NCI-H1048 (cell line): ENCODE measurements at regions not wholly inside any gene's neighbourhood (a gene's known extent, or its start where the extent isn't known, plus 50 kb on each side); places are given as distances from the start of the nearest gene placed in this dataset.
"Not testable (repeated sequence)": the region's sequence is repeated elsewhere in the genome, so short reads cannot be mapped to it uniquely, and the experiment has no call there.

Experiments used
- DNase-seq: peaks from one replicate; lab custom pipeline; 2025; lab: John Stamatoyannopoulos, UW

GRCh38 chr3:115204475-115204874 is 57.4 kb upstream of the ZBTB20 start:
- no peak for DNase-seq

GRCh38 chr3:115208066-115208750 is 61.1 kb upstream of the ZBTB20 start:
- no peak for DNase-seq

- no peak for DNase-seq
These were observed 64.9 kb upstream of the ZBTB20 start for GRCh38 chr3:115211810-115212492.

GRCh38 chr3:115212615-115213014 is 65.5 kb upstream of the ZBTB20 start:
- DNase-seq = no peak

GRCh38 chr3:115213052-115213451 is 66.0 kb upstream of the ZBTB20 start:
- not testable (repeated sequence) for DNase-seq

- DNase-seq = no peak
These were observed 70.2 kb upstream of the ZBTB20 start for GRCh38 chr3:115217292-115217677.

- DNase-seq = peak; percentile 42
These were observed 70.8 kb upstream of the ZBTB20 start for GRCh38 chr3:115217678-115218451.

GRCh38 chr3:115218859-115219258 is 71.8 kb upstream of the ZBTB20 start:
- no peak for DNase-seq

GRCh38 chr3:115224687-115225086 is 77.6 kb upstream of the ZBTB20 start:
- no peak for DNase-seq

GRCh38 chr3:115226844-115227445 is 79.9 kb upstream of the ZBTB20 start:
- DNase-seq = no peak

GRCh38 chr3:115227461-115227860 is 80.4 kb upstream of the ZBTB20 start:
- DNase-seq = no peak

- DNase-seq = no peak
These were observed 81.2 kb upstream of the ZBTB20 start for GRCh38 chr3:115228266-115228665.

GRCh38 chr3:115232167-115232566 is 85.1 kb upstream of the ZBTB20 start:
- no peak for DNase-seq

GRCh38 chr3:115233021-115233420 is 85.9 kb upstream of the ZBTB20 start:
- no peak for DNase-seq

GRCh38 chr3:115236496-115236895 is 89.4 kb upstream of the ZBTB20 start:
- no peak for DNase-seq

GRCh38 chr3:115239717-115240116 is 92.6 kb upstream of the ZBTB20 start:
- DNase-seq = no peak

GRCh38 chr3:115244350-115244749 is 97.3 kb upstream of the ZBTB20 start:
- no peak for DNase-seq

- no peak for DNase-seq
These were observed 98.3 kb upstream of the ZBTB20 start for GRCh38 chr3:115245438-115245837.

GRCh38 chr3:115245899-115246298 is 98.8 kb upstream of the ZBTB20 start:
- DNase-seq = no peak

- no peak for DNase-seq
These were observed 99.5 kb upstream of the ZBTB20 start for GRCh38 chr3:115246461-115247020.

GRCh38 chr3:115248274-115248673 is 101.2 kb upstream of the ZBTB20 start:
- DNase-seq = no peak

- DNase-seq = no peak
These were observed 104.4 kb upstream of the ZBTB20 start for GRCh38 chr3:115251509-115251908.
